Spleen (tissue), 7 donors: ENCODE measurements at regions not wholly inside any gene's neighbourhood (a gene's known extent, or its start where the extent isn't known, plus 50 kb on each side); places are given as distances from the start of the nearest gene placed in this dataset.

Source experiments
- POLR2A ChIP-seq, 3 donors: fragments of 450-650 bp; IDR thresholded peaks; one replicate each; pipeline ENCODE4 v1.5.1; 2017; ENCODE audit warnings: antibody characterized with exemption in 3 of 3, mild to moderate bottlenecking in 1 of 3
- POLR2AphosphoS5 ChIP-seq, 3 donors: sonication (generic); formaldehyde crosslinking; IDR thresholded peaks; one replicate each; pipeline ENCODE4 v1.5.1; 2017; ENCODE audit warnings: antibody characterized with exemption in 3 of 3
- TF ChIP-seq, protein P1 (sequence below), 11 experiments: fragments of 200-600 bp in 7 of 11; fragments of 450-650 bp in 4 of 11; sonication (generic) in 4 of 11; IDR thresholded peaks in 8 of 11; conservative IDR thresholded peaks in 3 of 11; 1 replicate in 7 of 11; 2 replicates in 4 of 11; pipeline versions ENCODE4 v1.4.0 to v1.8.0; 2016 to 2021; ENCODE audit warnings: antibody characterized with exemption in 11 of 11, inconsistent platforms in 4 of 11, mild to moderate bottlenecking in 1 of 11
- donor health status: DM: no; HTN: no; CAD: no; lungs with moderate emphysema.
- donor health status: DM: no; HTN: no; CAD: no.
- donor health status: DM: no; HTN: no; CAD: no.

GRCh38 chr1:98008373-98008772, 87.5 kb upstream of the DPYD start:
- TF ChIP-seq, protein P1, sequence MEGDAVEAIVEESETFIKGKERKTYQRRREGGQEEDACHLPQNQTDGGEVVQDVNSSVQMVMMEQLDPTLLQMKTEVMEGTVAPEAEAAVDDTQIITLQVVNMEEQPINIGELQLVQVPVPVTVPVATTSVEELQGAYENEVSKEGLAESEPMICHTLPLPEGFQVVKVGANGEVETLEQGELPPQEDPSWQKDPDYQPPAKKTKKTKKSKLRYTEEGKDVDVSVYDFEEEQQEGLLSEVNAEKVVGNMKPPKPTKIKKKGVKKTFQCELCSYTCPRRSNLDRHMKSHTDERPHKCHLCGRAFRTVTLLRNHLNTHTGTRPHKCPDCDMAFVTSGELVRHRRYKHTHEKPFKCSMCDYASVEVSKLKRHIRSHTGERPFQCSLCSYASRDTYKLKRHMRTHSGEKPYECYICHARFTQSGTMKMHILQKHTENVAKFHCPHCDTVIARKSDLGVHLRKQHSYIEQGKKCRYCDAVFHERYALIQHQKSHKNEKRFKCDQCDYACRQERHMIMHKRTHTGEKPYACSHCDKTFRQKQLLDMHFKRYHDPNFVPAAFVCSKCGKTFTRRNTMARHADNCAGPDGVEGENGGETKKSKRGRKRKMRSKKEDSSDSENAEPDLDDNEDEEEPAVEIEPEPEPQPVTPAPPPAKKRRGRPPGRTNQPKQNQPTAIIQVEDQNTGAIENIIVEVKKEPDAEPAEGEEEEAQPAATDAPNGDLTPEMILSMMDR (IDR thresholded peaks at IDR 0.05 in 8 of 11, conservative IDR thresholded peaks at IDR 0.05 in 3 of 11), result no peak
- TF ChIP-seq POLR2AphosphoS5 (IDR thresholded peaks at IDR 0.05), result no peak
- no peak for TF ChIP-seq POLR2A (IDR thresholded peaks at IDR 0.05)
